ENCODE measurements at regions not wholly inside any gene's neighbourhood (a gene's known extent, or its start where the extent isn't known, plus 50 kb on each side); places are given as distances from the start of the nearest gene placed in this dataset.

DNA sequence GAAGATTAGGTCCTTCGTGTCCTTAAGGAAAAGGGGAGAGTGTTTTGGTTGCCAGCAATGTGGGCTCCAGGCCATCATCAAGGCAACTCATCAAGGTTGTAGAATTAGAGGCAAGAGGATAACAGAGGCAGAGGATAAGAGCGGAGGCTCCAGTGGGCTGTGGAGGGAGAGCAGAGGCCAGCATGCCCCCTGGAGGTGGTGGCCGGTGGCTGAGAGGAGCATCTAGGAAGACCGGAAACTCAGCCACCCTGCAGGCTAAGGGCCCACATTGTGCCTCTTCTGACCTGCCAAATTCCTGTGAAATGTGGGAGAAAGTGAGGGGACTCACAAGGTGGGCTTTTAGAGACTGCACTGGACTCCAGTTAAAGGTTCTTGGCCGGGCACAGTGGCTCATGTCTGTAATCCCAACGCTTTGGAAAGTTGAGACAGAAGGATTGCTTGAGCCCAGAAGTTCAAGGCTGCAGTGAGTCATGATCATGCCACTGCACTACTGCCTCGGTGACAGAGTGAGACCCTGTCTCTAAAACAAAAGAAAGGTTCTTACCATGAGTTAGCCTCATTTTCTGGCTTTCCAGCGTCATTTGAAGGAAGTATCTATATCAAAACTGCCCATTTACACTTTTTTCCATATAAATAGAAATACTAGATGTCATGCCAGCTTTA is 62.7 kb upstream of the ADORA2B start:
- Mint-ChIP-seq H3K27me3 (peaks cover 7% of the 10 kb centered on the region), H3K9me3 (no peaks in the 10 kb centered on the region), H3K27ac (no peak overlapping the region), H3K36me3 (no peaks in the 10 kb centered on the region), H3K4me3 (no peak overlapping the region), H3K4me1 (peaks cover 16% of the 10 kb centered on the region)
- no peak for DNase-seq
- CTCF ChIA-PET: no interaction called here

DNA sequence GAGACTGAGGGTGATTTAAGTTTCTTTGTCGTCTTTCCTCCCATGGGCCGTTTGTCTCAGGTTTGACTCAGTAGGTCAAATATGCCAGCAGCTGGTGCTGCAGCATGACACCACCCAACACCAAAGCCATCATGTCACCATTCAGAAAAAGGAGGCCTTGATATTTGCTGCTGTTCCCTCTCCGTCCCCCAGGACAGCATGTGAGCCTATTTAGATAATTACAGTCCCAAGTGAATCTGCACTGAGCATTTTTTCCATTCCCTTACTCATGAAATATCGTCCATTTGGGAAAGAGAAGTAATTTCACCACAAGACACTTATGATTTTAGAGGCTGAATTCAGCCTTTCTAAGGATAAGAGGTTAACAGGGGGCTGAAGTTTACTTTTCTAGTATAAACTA is 62.2 kb upstream of the ADORA2B start:
- CTCF ChIA-PET: no interaction called here
- H3K27ac Mint-ChIP-seq: no peak overlapping the region
- no peaks in the 10 kb centered on the region for H3K36me3 Mint-ChIP-seq
- H3K27me3 Mint-ChIP-seq: peaks cover 2% of the 10 kb centered on the region
- no peak overlapping the region for H3K4me3 Mint-ChIP-seq
- peaks cover 20% of the 10 kb centered on the region for H3K4me1 Mint-ChIP-seq
- DNase-seq: no peak
- H3K9me3 Mint-ChIP-seq: no peaks in the 10 kb centered on the region

DNA sequence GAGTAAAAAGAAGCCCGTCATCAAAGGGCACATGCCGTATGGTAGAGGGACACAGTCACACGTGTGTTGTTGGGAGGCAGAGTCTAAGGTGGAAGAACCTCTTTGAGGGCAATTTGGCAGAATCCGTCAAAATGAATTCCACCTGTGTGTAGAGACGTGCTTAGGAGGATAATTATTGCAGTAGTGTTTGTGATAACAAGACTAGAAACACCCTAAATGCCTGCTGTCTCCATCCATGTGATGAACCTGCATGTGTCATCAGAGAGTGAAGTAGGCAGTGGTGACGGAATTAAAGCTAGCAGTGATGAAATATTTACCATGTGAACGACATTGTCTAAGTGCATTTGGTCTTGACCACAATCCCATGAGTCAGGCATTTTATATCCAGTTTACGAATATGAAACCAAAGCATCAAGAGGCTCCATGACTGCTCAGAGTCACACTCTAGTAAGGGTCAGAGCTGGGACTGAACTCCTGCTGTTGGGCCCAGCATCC is 61.3 kb upstream of the ADORA2B start:
- Mint-ChIP-seq H3K4me3 (no peak overlapping the region), H3K4me1 (peaks cover 23% of the 10 kb centered on the region), H3K36me3 (no peaks in the 10 kb centered on the region), H3K27ac (no peak overlapping the region), H3K27me3 (no peaks in the 10 kb centered on the region), H3K9me3 (no peaks in the 10 kb centered on the region)
- no peak for DNase-seq
- CTCF ChIA-PET: no interaction called here

DNA sequence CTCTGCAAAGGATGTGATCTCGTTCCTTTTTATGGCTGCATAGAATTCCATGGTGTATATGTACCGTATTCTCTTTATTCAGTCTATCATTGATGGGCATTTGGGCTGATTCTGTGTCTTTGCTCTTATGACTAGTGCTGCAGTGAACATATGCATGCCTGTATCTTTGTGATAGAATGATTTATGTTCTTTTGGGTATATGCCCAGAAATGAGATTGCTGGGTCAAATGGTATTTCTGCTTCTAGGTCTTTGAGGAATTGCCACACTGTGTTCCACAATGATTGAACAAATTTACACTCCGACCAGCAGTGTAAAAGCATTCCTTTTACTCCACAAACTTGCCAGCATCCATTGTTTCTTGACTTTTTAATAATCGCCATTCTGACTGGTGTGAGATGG is 60.2 kb upstream of the ADORA2B start:
- no peak for DNase-seq
- peaks cover 23% of the 10 kb centered on the region for H3K4me1 Mint-ChIP-seq
- CTCF ChIA-PET: no interaction called here
- H3K27me3 Mint-ChIP-seq: no peaks in the 10 kb centered on the region
- H3K36me3 Mint-ChIP-seq: no peaks in the 10 kb centered on the region
- H3K9me3 Mint-ChIP-seq: no peaks in the 10 kb centered on the region
- H3K27ac Mint-ChIP-seq: no peak overlapping the region
- no peak overlapping the region for H3K4me3 Mint-ChIP-seq

DNA sequence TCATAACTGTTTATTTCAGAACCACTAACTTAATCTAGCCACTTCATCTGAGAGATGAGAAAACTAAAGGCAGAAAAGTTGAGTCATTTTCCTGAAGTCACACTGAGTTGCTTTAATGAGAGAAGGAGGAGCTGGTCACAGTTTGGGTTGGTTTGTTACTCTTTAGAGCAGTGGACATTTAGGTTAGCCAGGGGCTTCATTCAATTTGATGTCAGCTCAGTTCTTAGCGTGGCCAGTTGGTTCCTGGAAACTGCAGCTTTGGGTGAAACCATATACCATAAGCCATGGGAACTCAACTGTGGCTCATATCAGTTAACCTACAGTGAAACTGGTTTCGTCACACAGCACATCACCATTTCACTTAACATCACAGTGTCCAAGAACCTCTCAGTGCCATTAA is 59.2 kb upstream of the ADORA2B start:
- H3K4me3 Mint-ChIP-seq: no peak overlapping the region
- H3K27me3 Mint-ChIP-seq: peaks cover 3% of the 10 kb centered on the region
- H3K27ac Mint-ChIP-seq: no peak overlapping the region
- H3K4me1 Mint-ChIP-seq: peaks cover 23% of the 10 kb centered on the region
- DNase-seq: no peak
- H3K36me3 Mint-ChIP-seq: no peaks in the 10 kb centered on the region
- no peaks in the 10 kb centered on the region for H3K9me3 Mint-ChIP-seq
- CTCF ChIA-PET: no interaction called here

DNA sequence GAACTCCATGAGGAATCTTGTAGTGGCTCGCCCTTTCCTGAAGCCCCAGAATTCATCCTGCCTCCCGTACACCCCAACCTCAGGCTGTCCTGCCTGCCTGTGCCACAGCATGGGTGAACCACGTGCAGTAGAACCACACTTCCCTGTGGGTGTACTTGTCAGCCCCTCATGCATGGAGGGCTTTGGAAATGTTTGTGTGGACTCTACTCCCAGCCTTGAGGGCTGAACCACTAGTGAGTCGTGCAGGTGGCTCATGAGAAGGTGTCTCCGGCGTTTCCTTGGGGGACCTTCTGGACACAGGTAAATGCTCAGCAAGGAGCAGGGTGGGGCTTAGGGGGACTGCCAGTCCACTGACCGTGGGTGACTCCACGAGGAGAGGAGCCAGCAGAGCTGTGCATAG is 58.7 kb upstream of the ADORA2B start:
- no peaks in the 10 kb centered on the region for H3K36me3 Mint-ChIP-seq
- H3K27ac Mint-ChIP-seq: no peak overlapping the region
- peaks cover 4% of the 10 kb centered on the region for H3K27me3 Mint-ChIP-seq
- H3K4me3 Mint-ChIP-seq: no peak overlapping the region
- no peaks in the 10 kb centered on the region for H3K9me3 Mint-ChIP-seq
- CTCF ChIA-PET: no interaction called here
- peaks cover 23% of the 10 kb centered on the region for H3K4me1 Mint-ChIP-seq
- DNase-seq: no peak

DNA sequence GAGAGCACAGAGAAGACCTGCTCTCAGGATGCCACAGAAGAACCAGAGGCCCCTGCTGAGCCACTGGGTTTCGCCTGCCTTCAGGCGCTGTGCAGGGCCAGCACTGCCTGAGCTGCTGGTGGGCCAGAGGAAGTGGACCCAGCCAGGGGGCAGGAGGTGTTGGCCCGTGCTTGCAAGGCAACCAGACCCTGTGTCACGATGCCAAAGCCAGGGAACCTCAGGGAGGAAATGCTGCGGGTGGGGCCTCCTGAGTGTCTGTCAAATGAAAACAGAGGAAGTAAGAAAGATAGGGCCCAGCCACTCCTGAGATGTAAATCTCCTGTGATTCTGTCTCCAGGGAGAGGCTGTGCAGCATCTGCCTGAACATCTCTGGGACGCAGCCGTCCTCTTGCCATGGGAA is 58.1 kb upstream of the ADORA2B start:
- Mint-ChIP-seq H3K4me3 (no peak overlapping the region), H3K27me3 (peaks cover 4% of the 10 kb centered on the region), H3K27ac (peak overlapping the region; percentile 50), H3K4me1 (peaks cover 23% of the 10 kb centered on the region), H3K36me3 (no peaks in the 10 kb centered on the region), H3K9me3 (no peaks in the 10 kb centered on the region)
- DNase-seq: peak; percentile 49
- CTCF ChIA-PET: no interaction called here

DNA sequence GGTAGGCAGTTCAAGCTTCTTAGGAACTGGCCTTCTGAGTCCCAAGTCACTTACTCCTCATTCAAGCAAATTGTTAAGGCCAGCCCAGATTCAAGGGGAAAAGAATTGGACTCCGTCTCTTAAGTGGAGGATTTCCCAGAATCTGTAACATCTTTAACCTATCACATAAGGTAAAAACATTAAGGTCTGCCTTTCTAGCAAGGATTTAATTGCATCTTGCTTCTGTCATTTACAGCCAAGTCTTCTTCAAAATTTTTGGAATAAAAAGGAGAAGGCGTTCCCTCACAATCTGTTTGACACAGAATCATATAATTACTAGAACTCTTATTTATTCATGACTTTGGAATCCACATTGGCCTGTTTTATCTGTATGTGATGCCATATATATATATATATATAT is 56.5 kb upstream of the ADORA2B start:
- CTCF ChIA-PET: no interaction called here
- Mint-ChIP-seq H3K4me3 (no peak overlapping the region), H3K4me1 (peaks cover 23% of the 10 kb centered on the region), H3K27ac (no peak overlapping the region), H3K36me3 (no peaks in the 10 kb centered on the region), H3K27me3 (peaks cover 4% of the 10 kb centered on the region), H3K9me3 (no peaks in the 10 kb centered on the region)
- no peak for DNase-seq

DNA sequence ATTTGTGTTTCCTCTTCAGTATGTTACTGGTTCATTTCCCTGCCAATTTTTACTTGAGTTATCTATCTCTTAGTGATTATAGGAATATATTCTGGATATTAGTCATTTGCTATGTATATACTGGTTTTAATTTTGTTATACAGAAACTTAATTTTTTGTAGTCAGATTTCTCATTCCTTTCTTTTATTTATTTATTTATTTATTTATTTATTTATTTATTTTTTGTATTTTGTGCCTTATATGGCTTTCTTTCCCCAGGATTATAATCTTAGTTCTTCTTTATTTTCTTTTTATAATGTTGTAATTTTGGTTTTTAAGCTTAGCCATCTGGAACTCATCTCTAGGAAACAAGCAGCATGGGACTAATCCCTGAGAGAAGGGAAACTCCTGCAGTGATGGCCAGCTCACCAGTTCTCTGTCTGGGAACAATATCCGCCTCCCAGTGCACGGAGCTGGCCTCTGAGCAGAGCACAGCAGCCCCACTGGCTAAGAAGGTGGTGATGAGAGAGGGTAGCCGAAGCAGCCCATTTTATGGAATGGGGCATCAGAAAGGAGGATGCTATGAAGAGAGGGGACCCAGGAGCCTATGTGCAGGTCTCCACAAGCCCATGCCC is 54.5 kb upstream of the ADORA2B start:
- Mint-ChIP-seq H3K9me3 (no peaks in the 10 kb centered on the region), H3K4me1 (peaks cover 23% of the 10 kb centered on the region), H3K27me3 (peaks cover 4% of the 10 kb centered on the region), H3K4me3 (no peak overlapping the region), H3K36me3 (no peaks in the 10 kb centered on the region), H3K27ac (no peak overlapping the region)
- no peak for DNase-seq
- CTCF ChIA-PET: no interaction called here

DNA sequence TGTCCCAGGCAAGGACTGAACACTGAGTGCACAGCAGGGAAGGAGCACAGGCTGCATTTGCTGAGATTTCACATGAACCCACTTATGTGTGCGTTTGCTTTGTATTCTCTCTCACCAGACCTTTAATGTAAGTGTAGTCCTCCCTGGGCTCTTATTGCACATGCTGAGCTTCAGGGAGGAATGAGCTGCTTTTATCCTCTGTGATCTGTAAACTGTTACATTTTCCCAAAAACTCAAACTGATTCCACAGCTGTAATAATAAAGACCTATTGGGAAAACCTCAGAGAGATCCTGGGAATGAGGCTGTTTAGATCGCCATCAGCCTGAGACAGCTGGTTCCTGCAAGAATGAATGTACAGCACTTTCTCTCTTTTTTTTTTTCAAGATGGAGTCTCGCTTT is 53.6 kb upstream of the ADORA2B start:
- Mint-ChIP-seq H3K9me3 (no peaks in the 10 kb centered on the region), H3K4me3 (no peak overlapping the region), H3K27ac (no peak overlapping the region), H3K27me3 (peaks cover 4% of the 10 kb centered on the region), H3K4me1 (peaks cover 15% of the 10 kb centered on the region), H3K36me3 (no peaks in the 10 kb centered on the region)
- CTCF ChIA-PET: no interaction called here
- DNase-seq: no peak

DNA sequence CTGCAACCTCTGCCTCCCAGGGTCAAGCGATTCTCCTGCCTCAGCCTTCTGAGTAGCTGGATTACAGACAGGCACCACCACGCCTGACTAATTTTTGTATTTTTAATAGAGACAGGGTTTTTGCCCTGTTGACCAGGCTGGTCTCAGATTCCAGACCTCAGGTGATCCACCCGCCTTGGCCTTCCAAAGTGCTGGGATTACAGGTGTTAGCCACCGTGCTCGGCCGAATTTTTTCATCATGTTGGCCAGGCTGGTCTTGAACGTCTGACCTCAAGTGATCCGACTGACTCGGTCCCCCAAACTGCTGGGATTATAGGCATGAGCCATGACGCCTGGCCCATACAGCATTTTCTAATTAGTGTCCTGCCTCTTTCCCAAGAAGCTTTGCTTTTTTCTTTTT is 52.7 kb upstream of the ADORA2B start:
- H3K4me3 Mint-ChIP-seq: no peak overlapping the region
- H3K4me1 Mint-ChIP-seq: peaks cover 11% of the 10 kb centered on the region
- H3K27me3 Mint-ChIP-seq: peaks cover 4% of the 10 kb centered on the region
- no peak for DNase-seq
- no peaks in the 10 kb centered on the region for H3K9me3 Mint-ChIP-seq
- no peaks in the 10 kb centered on the region for H3K36me3 Mint-ChIP-seq
- no peak overlapping the region for H3K27ac Mint-ChIP-seq
- CTCF ChIA-PET: no interaction called here

DNA sequence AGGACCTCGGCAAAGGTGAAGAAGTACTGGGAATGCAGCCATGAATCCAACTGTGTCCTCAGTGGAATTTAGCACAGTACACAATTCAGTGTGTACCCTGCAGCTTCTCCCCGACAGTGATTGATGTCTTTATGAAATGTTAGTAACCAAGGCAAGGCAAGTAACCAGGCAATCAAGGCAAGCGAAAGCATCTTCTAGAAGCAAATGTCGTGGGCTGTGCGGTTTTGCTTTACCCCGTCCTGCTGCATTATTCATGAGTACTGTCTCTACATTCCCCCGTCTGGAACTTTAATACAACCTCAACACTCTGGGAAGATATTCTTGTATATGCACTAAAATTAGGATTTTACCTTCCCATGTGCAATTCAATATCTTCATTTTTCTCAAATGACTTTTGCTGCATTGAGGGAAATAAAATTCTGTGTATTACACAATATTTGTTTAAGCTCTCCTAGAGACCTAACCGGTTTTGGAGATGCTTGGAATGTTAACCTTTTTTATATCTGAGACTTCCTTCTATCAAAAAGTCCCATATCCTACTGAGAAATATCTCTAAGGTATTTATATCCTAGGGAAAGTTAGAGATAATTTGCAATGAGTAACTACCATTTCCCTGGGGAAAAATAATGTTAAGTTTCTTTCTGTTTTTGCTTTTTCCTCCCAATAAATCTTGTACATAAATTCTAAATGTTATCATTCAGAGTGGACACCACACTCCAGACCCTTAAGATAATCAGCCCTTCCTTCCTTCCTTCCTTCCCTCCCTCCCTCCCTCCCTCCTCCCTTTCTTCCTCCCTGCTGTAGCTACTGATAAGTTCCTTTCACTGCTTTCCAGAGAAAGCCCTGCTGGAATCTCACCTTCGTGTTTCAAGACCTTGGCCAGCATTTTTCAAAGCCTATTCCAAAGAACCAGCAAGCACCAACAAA is 51.9 kb upstream of the ADORA2B start:
- H3K4me3 Mint-ChIP-seq: no peak overlapping the region
- H3K27me3 Mint-ChIP-seq: peaks cover 4% of the 10 kb centered on the region
- no peaks in the 10 kb centered on the region for H3K36me3 Mint-ChIP-seq
- H3K9me3 Mint-ChIP-seq: no peaks in the 10 kb centered on the region
- peaks cover 14% of the 10 kb centered on the region for H3K4me1 Mint-ChIP-seq
- no peak for DNase-seq
- CTCF ChIA-PET: no interaction called here
- H3K27ac Mint-ChIP-seq: no peak overlapping the region

DNA sequence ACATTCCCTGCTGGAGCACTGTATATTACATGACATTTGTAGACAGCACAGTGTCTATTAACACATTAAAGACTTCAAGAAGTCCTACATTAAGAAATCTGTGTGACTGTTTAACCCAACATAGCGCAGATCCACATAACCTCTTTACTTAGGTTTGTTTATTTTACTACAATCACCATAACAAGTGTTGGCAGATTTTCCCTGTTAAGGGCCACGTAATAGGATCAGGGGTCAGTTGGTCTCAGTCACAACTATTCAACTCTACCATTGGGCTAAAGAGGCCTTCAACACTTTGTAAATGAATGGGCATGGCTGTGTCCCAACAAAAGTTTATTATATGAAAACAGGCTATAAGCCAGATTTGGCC is 51.3 kb upstream of the ADORA2B start:
- no peaks in the 10 kb centered on the region for H3K9me3 Mint-ChIP-seq
- no peak for DNase-seq
- peaks cover 4% of the 10 kb centered on the region for H3K27me3 Mint-ChIP-seq
- peaks cover 12% of the 10 kb centered on the region for H3K4me1 Mint-ChIP-seq
- H3K36me3 Mint-ChIP-seq: no peaks in the 10 kb centered on the region
- H3K27ac Mint-ChIP-seq: no peak overlapping the region
- no peak overlapping the region for H3K4me3 Mint-ChIP-seq
- CTCF ChIA-PET: no interaction called here

DNA sequence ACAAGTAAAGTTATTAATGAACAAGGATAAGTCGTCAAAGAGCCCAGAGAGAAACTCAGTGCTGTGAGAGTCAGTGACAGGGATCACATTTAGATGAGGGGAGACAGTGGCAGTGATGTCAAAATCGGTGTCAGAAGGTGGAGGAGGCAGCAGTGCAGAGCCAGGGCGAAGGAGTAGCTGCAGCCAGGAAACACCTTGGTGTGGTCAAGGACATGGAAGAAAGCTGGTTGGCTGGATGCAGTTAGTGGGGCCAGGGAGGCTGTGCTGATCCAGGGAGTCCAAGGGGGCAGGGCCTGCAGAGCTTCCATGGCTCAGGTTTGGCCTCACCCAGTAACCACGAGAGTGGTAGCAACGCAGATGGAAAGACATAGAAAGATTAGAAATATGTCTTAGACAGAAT is 50.7 kb upstream of the ADORA2B start:
- peaks cover 12% of the 10 kb centered on the region for H3K4me1 Mint-ChIP-seq
- H3K27ac Mint-ChIP-seq: no peak overlapping the region

More for the DNA sequence above, 50.7 kb upstream of the ADORA2B start:
- H3K27me3 Mint-ChIP-seq: peaks cover 4% of the 10 kb centered on the region
- H3K9me3 Mint-ChIP-seq: no peaks in the 10 kb centered on the region
- DNase-seq: no peak
- no peaks in the 10 kb centered on the region for H3K36me3 Mint-ChIP-seq
- H3K4me3 Mint-ChIP-seq: no peak overlapping the region
- CTCF ChIA-PET: no interaction called here

Measured in activated naive CD4-positive, alpha-beta T cell treated with anti-CD3 and anti-CD28 coated beads, Interleukin-2, amount 10 ng/mL, durations not matched to agents 7 days and 5 days (primary cell).